OCI-LY3 (cell line): ENCODE measurements at regions not wholly inside any gene's neighbourhood (a gene's known extent, or its start where the extent isn't known, plus 50 kb on each side); places are given as distances from the start of the nearest gene placed in this dataset.

Experiments
- CTCF ChIP-seq: fragments of 200-600, 300-600 bp; sonication (generic); IDR thresholded peaks from 2 replicates; pipeline ENCODE4 v1.5.1; 2014; ENCODE audit warnings: antibody characterized with exemption, low read length, low read depth
- EZH2phosphoT487 ChIP-seq: fragments of 200-600 bp; shearing (Covaris generic); IDR thresholded peaks from 2 replicates; pipeline ENCODE4 v1.6.1; 2018; ENCODE audit warnings: antibody characterized with exemption, mixed run types, low read depth

- TF ChIP-seq CTCF (no peak), EZH2phosphoT487 (no peak)
Measured at GRCh38 chr7:16318463-16318862, 102.9 kb downstream of the CRPPA start.
